ENCODE measurements at regions not wholly inside any gene's neighbourhood (a gene's known extent, or its start where the extent isn't known, plus 50 kb on each side); places are given as distances from the start of the nearest gene placed in this dataset.

DNA sequence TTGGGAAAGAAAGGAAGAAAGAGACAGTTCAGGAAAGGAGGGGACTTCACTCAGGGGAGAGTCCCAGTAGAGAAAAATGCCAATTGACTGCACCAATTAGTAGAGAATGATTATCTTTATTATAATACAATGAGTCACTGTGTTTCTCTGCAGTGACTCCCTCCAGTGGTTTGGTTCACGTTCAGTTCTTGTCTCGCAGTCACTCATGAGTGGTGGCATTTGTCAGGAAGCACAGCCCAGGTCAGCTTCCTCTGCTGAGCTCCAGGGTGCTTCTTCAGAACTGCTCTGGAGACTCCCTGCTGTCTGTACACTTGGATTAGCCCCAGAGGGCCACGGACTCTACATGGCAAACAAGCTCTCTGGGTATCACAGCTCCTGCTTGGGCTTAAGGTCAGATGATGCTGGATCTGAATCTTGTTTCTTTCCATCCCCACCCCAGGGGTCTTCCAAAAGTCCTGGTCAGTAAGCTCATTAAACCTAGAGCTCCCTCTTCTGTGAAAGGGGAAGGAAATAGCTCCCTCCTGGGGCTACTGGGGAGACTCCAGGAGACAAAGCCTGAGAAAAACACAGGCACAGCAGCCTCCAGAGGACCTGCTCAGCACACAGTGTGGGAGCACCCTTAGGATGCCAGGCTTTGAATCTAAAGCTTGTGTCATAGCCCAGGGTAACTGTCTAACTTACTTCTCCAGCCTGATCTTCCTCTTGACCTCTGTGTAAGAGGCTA is 619.0 kb downstream of the AJAP1 start:
- FAIRE-seq (no peak), DNase-seq (ENCODE audit: insufficient read length, low spot score) (no peak)

DNA sequence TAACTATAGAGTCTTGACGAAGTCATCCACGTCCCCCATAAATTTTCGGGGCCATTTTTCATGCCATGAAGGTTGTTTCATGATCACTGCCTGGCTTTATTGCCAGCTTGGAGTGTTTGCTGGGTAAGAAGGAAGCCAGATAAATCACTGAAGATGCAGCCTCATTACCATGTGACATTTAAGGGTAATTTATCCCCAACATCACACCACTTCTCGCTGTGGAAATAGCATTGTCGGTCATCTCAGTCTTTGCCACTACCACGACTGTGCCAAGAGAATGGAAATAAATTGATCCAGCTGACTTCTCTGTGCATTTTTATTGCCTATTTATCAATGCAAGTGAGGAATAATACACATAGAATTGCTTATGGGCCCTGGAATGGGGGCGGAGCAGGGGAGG is 617.9 kb downstream of the AJAP1 start:
- no peak for FAIRE-seq
- no peak for DNase-seq (ENCODE audit: insufficient read length, low spot score)

DNA sequence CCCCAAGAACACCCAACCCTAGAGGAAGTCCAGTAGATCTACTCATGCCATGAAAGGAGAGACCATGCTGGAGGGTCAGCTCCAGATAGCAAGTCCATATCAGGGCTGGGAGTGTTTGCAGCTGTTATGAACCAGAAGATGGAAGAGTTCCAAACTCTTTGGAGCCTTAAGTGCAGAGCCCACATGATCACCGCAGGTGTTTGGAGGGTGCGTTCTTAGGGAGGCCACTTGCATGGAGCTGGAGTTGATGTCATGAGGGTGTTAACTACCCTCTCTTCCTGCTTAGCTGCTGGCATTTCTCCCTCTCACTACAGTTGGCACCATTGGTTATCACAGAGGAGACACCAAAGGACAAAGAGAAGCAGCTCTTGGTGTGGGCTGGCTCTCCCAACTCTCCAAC is 616.9 kb downstream of the AJAP1 start:
- DNase-seq (ENCODE audit: insufficient read length, low spot score) (no peak), FAIRE-seq (no peak)

DNA sequence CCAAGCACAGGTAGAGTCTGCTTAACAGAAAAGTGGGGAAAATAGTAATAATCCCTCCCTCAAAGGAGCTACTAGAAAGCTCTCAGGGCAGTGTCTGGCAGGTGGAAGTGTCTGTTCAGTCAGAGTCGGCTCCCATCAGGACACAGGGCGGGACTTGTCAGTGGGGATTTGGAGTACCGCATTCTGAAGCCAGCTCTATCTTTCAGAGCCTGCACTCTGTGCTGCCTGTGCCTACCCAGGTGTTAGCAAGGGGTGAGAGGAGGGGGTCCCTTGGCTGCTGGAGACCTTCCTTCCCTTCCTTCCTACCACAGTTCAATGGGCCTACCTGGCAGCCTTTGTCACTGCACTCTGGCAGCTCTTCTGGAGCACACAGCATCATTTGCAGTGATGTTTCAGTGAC is 615.5 kb downstream of the AJAP1 start:
- DNase-seq (ENCODE audit: insufficient read length, low spot score) = no peak
- no peak for FAIRE-seq

DNA sequence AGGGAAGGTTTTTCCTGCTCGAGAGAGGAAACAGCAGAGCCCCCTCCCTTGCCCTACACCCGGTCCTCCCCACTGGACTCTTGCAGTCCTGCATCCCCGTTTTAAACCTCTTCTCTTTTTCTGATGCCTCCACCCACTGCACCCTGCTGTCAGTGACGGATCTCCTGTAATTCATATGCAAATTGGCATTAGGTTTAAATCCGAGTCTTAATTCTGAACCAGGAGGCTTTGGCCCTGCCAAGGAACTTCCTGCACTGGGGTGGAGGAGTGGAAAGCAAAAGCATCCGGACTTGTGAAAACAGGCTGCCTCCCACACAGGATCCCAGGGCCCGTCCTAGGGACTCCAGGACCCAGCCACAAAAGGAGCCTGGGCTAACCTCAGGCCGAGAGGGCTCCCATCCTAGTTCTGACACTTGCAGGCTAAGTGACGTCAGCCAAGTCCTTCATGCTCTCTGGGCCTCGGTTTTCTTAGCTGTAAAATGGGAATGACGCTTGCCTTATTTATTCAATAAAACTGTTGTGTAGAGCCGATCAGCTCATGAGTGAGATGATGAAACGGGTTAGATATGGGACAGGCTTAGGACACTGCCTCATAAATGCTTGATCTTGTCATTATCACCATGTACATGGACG is 613.3 kb downstream of the AJAP1 start:
- FAIRE-seq (no peak), DNase-seq (ENCODE audit: insufficient read length, low spot score) (no peak)

DNA sequence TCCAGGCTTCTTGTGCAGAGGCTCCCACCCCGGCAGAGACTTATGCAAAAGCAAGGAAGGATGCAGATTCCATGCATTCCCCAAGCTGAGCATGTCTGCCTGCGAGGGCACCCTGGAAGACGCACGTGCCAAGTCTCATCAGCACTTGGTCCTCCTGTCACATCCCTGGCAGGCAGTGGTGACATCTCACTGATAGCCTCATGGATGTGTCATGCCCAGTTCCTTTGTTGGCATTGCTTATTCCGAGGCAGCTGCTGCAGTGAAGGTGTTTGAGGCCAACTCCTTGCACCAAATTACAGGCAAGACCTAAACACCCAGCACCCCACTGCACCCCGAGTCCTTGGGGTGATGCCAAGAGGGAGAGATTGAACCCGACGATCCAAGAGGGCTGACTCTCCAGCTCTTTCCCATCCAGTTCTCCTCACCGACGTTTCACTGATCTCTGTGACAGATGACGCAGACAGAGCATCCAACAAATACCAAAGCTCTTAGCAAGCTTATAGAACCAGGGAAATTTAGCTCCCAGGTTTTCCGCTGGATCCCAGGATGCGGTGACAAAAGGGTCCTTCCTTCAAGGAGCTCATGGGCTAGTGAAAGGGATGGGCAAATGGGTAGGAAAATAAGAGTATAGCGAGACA is 611.1 kb downstream of the AJAP1 start:
- DNase-seq (ENCODE audit: insufficient read length, low spot score) (no peak), FAIRE-seq (no peak)

DNA sequence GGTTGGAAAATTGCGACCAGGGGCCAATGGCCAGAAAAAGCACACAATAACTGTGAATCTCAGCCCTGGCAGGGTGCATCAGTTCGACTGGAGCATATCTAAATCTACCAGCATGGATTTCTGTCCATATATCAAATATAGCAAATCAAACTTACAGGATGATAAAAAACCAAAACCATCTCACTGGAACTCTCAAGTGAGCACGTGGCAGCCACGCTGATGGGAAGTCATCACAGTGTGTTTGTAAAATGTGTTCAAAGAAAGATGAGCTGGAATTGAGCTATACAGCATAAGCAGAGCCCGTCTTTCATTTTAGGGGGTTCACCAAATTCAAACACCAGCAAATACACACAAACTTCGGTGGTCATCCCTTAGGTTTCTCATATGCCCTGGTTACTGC is 610.1 kb downstream of the AJAP1 start:
- FAIRE-seq = no peak
- no peak for DNase-seq (ENCODE audit: insufficient read length, low spot score)

DNA sequence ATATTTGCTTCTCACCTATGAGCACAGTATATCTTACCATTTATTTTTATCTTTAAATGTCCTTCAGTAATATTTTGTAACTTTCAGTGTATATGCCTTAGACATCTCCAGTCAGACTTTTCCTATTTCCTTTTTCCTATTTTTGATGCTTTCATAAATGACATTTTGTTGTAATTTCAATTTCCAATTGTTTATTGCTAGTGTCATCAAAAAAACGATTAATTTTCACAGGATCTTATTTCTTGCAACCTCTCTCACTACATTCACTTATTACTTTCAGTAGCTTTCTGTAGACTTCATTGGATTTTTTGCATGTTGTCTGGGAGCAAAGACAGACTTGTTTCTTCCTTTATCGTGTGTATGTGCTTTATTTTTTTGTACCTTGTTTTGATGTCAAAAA is 602.4 kb downstream of the AJAP1 start:
- DNase-seq (ENCODE audit: insufficient read length, low spot score) (no peak), FAIRE-seq (no peak)

DNA sequence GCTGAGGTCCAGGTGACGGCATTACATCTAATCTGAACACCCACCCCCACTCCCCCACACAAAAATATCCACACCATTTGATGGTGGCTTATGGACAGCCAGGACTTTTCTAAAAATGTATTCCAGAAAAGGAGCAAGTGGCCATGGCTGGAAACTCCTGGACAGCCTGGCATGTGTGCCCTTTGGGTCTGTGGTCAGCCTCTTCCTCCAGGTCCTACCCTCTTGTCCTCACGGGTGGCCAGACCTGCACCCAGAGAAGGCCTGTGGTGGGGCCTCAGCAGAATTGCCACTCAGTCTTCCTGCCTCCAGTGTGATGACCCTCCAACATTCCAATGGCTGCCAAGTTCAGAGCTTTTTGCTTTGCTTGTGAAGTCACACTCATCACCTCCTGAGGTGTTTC is 600.6 kb downstream of the AJAP1 start:
- DNase-seq (ENCODE audit: insufficient read length, low spot score) (no peak), FAIRE-seq (no peak)

DNA sequence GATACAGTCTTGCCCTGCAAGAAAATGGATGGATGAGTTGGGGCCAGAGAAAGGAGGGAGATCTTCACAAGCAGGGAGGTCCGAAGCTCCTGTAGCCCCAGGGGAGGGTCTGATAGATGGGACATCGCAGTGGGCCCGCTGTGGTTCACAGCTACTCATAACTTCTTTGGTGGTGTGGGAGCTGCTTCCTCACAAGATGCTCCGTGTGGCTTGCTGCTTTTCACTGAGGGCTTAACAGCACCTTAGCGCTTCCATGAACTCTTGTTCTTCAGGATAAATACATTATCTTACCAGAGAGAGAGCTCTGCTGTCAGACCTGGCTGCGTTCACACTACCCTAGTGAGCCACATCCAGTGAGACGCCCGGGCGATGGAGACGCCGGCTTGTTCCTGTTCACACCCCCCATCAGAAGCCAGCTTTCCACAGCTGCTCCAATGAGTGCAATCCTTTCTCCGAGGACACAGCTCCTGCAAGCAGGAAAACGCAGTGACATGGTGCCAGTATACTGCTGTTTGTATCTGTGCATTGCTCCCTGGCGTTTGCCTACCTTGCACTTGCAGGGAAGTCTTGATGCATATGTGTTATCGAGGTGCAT is 599.8 kb downstream of the AJAP1 start:
- DNase-seq (ENCODE audit: insufficient read length, low spot score) = no peak
- no peak for FAIRE-seq

DNA sequence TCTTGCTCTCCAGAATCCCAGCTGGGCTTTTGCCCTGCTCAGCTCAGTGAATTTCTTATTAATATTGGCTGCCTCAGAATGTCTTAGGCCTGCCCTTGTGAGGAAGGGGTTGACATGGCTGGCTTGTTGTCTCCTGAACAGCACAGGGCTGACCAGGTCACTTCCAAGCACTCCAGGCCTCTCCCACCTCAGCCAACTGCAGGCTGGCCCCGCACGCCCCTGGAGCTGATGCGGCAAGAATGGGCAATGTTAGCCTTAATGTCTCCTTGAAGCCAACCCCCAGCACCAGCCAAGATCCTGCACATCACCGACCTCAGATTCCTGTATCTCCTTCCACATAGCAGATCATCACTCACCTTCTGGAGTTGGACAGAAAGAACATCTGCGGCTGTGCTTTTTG is 598.6 kb downstream of the AJAP1 start:
- no peak for FAIRE-seq
- no peak for DNase-seq (ENCODE audit: insufficient read length, low spot score)

DNA sequence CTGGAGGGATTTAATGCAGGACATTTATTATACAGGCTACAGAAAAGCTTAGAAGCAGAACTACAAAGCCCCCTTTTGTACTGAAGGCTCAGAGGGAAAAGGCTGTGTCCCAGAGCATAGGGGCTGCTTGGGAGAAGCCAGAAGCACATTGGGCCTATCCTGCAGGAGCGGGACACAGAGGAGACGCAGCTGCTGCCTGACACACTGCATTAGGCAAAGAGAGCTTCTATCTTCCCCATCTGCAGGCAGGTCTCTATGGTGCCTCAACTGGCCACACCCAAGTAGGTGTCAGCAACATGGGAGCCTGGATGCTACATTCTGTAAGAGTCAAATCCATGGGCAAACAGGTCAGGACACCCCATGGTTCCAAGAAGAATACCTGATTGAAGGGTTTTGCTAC is 595.9 kb downstream of the AJAP1 start:
- FAIRE-seq (no peak), DNase-seq (ENCODE audit: insufficient read length, low spot score) (no peak)

DNA sequence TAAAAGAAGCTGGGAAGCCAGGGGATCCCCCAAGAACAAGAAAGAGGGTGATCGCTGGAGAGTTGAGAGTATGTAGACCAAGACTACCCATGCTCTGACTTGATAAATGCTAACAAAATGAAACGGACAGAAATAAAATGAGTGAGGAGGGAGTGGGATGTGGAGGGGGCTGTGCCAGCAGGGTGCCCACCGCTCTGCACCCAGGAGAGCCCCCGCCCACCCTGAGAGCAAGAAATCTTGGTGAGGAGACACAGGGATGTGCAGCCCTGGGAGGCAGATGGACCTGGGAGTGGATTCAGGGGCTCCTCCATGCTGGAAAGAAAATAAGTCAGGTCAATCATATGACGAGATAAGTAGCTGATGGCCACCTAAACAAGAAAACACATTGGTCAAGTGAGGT is 590.9 kb downstream of the AJAP1 start:
- FAIRE-seq = no peak

DNA sequence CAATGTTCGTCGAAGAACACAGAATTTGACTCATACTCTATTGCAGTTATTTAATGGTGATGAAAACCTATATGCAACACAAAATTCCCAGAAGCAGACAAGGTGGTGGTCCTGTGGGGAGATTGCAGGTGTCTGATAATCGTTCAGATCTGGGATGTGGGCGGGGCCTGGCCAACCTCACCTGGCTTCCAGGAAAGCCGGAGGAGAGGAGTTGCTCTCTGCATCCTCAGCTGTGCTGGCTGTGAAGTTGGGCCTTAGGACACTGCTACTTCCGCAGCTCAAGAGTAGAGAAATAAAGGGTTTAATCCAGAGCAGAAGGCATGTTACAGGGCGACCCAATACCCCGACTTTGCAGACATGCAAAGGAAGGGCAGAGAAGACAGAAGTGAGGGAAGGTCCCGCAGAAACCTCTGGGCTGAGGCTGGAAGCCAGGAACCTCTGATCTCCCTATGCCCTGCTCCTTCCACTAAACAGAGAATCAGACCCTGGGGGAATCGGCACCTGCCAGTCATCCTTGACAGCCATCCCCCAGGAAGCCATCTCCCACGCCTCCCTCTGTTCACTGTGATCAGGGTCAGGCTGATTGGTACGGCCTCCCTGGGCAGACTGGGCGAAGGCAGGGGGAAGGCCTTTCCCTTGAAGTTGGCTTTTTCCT is 590.3 kb downstream of the AJAP1 start:
- no peak for DNase-seq (ENCODE audit: insufficient read length, low spot score)
- no peak for FAIRE-seq

More for the DNA sequence above, 590.9 kb downstream of the AJAP1 start:
- no peak for DNase-seq (ENCODE audit: insufficient read length, low spot score)

DNA sequence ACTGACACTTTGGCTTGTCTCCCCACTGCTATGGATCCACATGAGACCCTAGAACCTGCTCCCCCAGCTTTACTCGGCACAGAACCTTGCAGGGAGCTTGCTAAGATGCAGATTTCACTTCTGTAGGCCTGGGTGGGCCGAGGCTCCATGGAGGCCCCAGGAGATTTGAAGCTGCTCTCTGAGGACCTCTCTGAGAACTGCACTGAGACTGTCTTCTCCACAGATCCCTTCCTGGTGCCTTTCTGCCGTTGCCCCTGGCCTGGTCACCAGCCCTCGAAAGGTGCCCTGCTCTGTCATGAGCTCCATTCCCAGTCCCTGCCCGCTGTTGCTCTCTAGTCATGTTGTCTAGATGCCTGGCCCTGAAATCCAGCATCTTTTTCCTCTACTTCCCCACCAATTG is 588.4 kb downstream of the AJAP1 start:
- no peak for DNase-seq (ENCODE audit: insufficient read length, low spot score)
- FAIRE-seq = no peak

DNA sequence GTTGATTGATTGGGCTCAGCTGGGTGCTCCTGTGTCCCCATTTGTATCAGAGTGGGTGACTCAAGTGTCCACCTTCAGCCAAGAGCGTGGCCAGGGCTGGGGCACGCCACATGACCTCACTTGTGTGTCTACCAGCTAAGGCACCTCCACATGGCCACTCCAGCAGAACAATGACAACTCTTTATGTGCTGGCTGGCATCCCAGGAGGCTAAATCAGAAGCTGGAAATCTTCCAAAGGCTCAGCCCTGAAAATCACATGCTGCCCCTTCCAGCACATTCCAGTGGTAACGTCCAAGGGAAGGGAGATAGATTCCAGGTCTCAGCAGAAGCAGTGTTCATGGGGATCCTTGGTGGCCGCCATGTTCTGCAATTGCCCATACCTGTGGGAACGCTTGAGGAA is 585.5 kb downstream of the AJAP1 start:
- no peak for DNase-seq (ENCODE audit: insufficient read length, low spot score)
- no peak for FAIRE-seq

DNA sequence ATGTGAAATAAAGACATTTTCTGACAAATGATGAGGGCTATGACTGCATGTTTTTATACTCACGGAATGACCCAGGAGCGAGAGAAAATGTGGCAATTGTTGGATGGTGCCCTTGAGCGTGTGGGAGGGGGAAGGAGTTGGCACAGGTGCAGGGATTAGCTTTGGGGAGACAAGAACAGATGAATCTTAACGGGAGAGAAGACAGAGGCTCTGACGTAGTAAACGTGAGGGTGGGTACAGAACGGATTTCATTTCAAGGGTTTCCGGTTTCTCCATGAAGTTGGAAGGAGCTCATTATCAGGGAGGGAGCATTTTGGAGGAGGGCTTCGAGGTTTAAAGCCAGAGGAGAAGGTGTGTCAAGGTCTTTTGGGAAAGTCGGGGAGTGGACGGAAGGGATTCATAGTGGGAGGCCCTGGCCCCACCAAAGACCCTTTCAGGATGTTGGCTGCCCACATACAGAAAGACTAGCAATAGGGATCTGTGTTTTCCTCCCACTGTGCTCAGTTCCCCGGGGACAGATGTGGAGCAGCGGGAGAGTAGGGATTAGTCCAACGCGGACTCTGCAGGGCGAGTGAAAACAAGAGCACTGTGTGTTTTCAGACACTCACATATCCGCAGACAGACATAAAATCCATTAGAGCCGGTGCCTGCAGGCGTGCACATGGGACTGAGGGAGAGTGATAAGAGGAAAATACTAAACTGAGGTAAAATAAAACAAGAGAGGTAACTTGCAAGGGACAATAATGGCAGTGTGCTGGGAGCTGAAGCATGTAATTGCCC is 584.1 kb downstream of the AJAP1 start:
- DNase-seq (ENCODE audit: insufficient read length, low spot score) (no peak), FAIRE-seq (no peak)

DNA sequence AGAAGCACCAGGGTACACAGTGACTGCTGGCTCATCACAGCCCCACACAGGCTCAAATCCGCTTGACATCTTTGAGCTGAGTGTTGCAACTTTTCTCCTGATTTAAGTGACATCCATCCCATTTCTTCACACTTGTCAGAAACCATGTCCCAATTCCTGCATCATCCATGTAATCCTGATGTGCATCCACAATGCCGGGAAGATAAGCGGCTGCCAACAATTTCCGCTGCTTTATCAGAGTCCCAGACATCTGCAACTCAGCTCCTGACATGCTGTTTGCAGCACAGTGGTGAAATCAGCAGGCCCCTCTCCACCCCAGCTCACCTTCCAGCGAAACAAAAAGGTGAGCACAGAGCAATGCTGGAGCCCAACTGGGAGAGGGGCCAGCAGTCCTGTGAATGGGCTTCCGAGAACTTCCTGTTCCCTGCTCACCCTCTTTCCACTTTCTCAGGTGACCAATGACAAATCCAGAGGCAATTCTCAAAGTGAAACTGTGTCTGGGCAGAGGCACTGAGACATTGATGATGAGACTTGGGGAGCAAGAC is 581.0 kb downstream of the AJAP1 start:
- DNase-seq (ENCODE audit: insufficient read length, low spot score) (no peak), FAIRE-seq (no peak)

DNA sequence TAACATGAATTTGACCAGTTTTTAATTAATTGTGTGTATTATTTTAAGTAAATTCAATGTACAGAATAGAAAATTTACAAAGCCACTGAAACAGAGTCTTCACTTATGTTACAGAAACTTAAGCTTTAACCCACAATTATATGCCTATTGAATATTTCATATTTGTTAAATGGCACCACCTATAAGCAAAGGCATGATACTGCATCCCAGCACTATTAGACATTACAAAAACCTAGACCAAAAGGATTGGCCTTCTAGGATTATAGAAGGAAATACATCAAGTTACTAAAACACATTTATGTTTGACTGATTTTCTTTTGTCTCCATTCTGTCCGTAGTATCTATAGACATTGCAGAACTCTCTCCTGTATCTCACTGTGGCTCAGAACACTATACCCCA is 578.1 kb downstream of the AJAP1 start:
- FAIRE-seq = no peak

DNA sequence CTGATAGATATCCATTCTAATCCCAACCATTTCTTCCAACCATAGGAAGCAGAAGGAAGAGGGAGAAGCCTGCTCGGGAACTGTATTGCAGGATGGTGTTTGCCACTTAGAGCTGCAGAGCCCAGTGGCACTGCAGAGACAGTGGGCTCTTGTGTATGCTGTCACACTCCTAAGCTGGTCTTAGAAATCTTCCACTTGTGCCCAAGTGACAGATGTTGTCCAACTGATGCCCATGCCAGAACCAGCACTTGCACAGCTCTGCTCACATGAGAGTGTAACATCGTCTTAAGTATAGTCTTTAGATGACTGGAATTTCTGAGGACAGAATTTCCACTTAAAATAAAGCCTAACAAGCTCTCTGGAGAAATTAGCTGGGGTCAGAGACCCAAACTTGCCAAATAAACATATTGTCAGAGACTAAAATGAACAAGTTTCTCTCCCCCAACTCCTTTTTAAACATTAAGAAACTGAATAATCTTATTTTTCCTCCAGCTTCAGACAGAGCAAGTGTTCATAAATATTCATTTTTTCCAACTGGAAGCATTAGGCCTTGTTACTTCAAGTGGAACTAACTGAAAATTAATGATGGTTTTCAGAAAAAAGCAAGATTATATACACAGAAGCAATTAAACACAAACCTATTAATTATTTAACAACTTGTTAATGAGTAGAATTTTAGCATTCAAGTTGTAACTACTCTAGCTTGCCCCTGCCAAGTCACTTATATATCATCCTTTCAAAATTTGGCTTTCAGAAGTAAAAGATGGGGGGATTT is 577.3 kb downstream of the AJAP1 start:
- no peak for FAIRE-seq
- DNase-seq (ENCODE audit: insufficient read length, low spot score) = no peak

More for the DNA sequence above, 578.1 kb downstream of the AJAP1 start:
- no peak for DNase-seq (ENCODE audit: insufficient read length, low spot score)

Data from GM19239 (cell line).